ENCODE measurements at regions not wholly inside any gene's neighbourhood (a gene's known extent, or its start where the extent isn't known, plus 50 kb on each side); places are given as distances from the start of the nearest gene placed in this dataset.
"Not testable (repeated sequence)": the region's sequence is repeated elsewhere in the genome, so short reads cannot be mapped to it uniquely, and the experiment has no call there.

DNA sequence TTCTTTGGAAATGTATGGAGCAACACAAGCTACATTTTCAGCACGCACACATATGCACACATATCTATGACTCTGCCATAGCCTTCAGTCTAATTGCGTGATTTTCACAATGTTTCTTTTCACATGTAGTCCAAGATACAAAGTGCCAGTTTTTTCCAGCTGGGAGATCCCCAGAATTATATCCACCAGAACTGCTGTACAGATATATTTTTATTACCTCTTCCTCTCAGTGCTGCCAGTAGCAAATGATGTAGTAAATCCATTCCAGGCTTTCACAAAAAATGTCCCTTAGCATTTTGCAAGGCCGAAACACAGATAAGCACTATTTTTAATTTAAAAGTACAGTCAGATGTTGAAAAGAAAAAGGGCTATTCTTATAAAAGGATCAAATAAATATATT is 719.8 kb upstream of the SEMA6D start:
- H3K4me1 ChIP-seq (ENCODE audit: control insufficient read depth in 2 of 2, insufficient read depth in 2 of 2, low read length in 2 of 2): no peaks in the 10 kb centered on the region
- no peaks in the 10 kb centered on the region for H3K36me3 ChIP-seq (ENCODE audit: control insufficient read depth in 2 of 2, insufficient read depth in 2 of 2, low read length in 2 of 2)
- no peak overlapping the region for H3K9ac ChIP-seq (ENCODE audit: low read depth in 1 of 2, low read length in 2 of 2)
- H3K27ac ChIP-seq (ENCODE audit: low read depth in 2 of 2, low read length in 2 of 2): no peak overlapping the region
- no peaks in the 10 kb centered on the region for H3K27me3 ChIP-seq (ENCODE audit: control insufficient read depth in 2 of 2, insufficient read depth in 2 of 2, low read length in 2 of 2)
- H3K9me3 ChIP-seq (ENCODE audit: control insufficient read depth in 2 of 2, low read length in 2 of 2): no peaks in the 10 kb centered on the region
- no peak overlapping the region for H3K4me3 ChIP-seq (ENCODE audit: low read length in 2 of 2)

DNA sequence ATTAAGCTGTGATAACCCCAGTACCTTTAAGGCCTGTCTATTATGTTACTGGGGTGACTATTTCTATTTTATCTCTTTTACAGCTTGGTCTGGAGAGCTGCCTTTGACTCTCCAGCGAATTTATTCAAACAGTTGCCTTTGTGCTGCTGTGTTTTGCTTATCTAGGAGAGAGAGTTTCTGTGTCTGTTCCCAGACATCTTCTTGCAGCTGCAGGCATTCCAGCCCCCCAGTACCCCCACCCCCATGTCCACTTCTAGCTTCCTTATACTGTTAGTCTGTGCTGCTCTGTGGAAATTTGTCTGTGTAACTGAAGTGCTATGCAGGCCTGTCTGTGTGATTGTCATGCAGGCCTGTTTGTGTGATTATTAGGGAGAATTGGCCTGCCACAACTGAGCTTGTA is 713.7 kb upstream of the SEMA6D start:
- H3K36me3 ChIP-seq (ENCODE audit: control insufficient read depth in 2 of 2, insufficient read depth in 2 of 2, low read length in 2 of 2): no peaks in the 10 kb centered on the region
- no peaks in the 10 kb centered on the region for H3K4me1 ChIP-seq (ENCODE audit: control insufficient read depth in 2 of 2, insufficient read depth in 2 of 2, low read length in 2 of 2)
- no peak overlapping the region for H3K4me3 ChIP-seq (ENCODE audit: low read length in 2 of 2)
- no peak overlapping the region for H3K27ac ChIP-seq (ENCODE audit: low read depth in 2 of 2, low read length in 2 of 2)
- H3K9me3 ChIP-seq (ENCODE audit: control insufficient read depth in 2 of 2, low read length in 2 of 2): no peaks in the 10 kb centered on the region
- no peak overlapping the region for H3K9ac ChIP-seq (ENCODE audit: low read depth in 1 of 2, low read length in 2 of 2)
- H3K27me3 ChIP-seq (ENCODE audit: control insufficient read depth in 2 of 2, insufficient read depth in 2 of 2, low read length in 2 of 2): no peaks in the 10 kb centered on the region

DNA sequence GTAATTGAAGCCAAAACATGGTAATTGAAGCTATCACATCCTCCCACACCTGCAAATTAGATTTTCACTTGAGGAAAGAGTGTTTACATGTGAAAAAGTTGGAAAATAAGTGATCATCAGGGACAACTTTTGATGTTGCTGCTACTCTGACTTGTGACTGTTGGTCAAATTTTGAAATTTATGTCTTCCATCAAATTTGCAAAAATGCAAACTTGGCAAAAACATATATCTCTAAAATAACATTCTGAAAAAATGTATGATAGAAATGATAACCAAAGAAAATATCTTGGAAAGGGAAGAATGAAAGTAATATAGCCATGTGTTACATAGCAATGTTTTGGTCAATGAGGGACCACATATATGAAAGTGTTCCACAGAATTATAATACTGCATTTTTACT is 703.9 kb upstream of the SEMA6D start:
- peaks cover 0 to 1% of the 10 kb centered on the region in 2 donors for H3K9me3 ChIP-seq (ENCODE audit: control insufficient read depth in 2 of 2, low read length in 2 of 2)
- no peaks in the 10 kb centered on the region for H3K4me1 ChIP-seq (ENCODE audit: control insufficient read depth in 2 of 2, insufficient read depth in 2 of 2, low read length in 2 of 2)
- H3K27me3 ChIP-seq (ENCODE audit: control insufficient read depth in 2 of 2, insufficient read depth in 2 of 2, low read length in 2 of 2): no peaks in the 10 kb centered on the region
- no peak overlapping the region for H3K9ac ChIP-seq (ENCODE audit: low read depth in 1 of 2, low read length in 2 of 2)
- H3K4me3 ChIP-seq (ENCODE audit: low read length in 2 of 2): no peak overlapping the region
- H3K27ac ChIP-seq (ENCODE audit: low read depth in 2 of 2, low read length in 2 of 2): no peak overlapping the region
- H3K36me3 ChIP-seq (ENCODE audit: control insufficient read depth in 2 of 2, insufficient read depth in 2 of 2, low read length in 2 of 2): no peaks in the 10 kb centered on the region

DNA sequence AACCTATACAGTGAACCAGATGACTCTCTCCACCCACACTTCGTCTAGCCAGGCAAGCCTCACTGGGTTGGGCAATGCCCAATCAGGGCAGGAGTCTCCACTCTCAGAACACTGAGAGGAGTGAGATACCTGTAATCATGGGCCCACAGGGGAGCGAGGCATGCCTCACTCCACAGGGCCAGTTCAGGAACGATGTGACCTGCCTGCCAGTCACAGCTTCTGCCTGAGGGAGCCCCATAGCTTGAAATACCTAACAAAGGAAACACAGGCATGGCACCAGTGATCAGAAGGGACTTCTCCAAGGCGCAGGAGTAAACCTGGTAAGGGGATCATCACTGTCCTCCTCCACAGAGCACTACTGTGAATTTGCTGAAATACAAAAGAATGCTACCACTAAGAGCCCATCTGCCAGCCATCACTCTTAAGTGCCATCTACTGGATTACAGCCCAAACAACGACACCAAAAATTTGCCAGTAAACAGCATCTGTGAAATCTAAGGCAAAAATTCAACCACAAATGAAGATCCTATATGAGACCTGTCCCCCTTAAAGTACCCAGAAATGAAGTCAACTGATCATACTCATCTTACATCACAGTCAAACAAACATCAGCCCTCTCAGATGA is 689.9 kb upstream of the SEMA6D start:
- H3K4me3 ChIP-seq (ENCODE audit: low read length in 2 of 2): no peak overlapping the region
- H3K9me3 ChIP-seq (ENCODE audit: control insufficient read depth in 2 of 2, low read length in 2 of 2): no peaks in the 10 kb centered on the region
- H3K36me3 ChIP-seq (ENCODE audit: control insufficient read depth in 2 of 2, insufficient read depth in 2 of 2, low read length in 2 of 2): no peaks in the 10 kb centered on the region
- no peak overlapping the region for H3K9ac ChIP-seq (ENCODE audit: low read depth in 1 of 2, low read length in 2 of 2)
- no peaks in the 10 kb centered on the region for H3K27me3 ChIP-seq (ENCODE audit: control insufficient read depth in 2 of 2, insufficient read depth in 2 of 2, low read length in 2 of 2)
- H3K4me1 ChIP-seq (ENCODE audit: control insufficient read depth in 2 of 2, insufficient read depth in 2 of 2, low read length in 2 of 2): no peaks in the 10 kb centered on the region
- no peak overlapping the region for H3K27ac ChIP-seq (ENCODE audit: low read depth in 2 of 2, low read length in 2 of 2)

DNA sequence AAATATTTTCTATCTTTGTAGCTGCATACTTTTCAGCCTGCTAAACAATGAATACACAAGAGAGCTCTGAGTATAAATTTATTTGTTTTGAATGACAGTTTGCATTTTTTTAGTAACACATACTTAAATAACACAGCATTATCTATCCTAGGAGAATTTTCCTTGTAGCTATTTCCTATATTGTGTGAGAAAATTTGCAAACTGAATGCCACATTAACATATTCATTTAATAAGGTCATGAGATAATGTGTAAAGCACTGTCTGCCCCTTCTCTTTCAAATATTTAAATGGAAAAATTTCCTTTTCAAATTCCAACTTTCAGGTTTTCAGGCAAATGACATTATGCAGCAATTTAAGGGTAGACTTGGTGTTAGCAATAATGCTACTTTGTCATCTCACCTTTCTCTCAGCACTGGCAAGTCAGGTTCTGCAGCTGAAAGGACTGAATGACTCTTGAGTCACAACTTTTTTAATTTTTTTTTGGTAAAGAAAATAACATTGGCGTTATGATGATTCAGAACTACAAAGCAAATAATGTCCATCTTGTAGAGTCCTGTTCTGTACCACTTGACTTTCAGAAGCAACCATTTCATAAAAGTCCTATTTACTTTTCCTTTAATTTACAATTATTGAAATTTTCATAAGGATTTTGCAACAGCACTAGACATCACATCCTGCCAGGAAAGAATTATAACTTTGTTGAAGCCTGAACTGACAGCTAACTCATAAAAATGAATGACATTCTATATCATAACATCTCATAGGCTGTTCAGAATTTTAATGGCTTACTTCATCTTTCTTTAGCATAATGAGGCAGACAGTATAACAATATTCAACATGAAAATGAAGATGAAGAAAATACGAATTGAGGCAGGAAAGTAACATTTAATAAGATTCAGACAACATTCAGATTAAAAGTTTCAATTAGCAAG is 681.6 kb upstream of the SEMA6D start:
- Histone ChIP-seq H3K36me3 (ENCODE audit: control insufficient read depth in 2 of 2, insufficient read depth in 2 of 2, low read length in 2 of 2) (no peaks in the 10 kb centered on the region), H3K9ac (ENCODE audit: low read depth in 1 of 2, low read length in 2 of 2) (no peak overlapping the region), H3K27me3 (ENCODE audit: control insufficient read depth in 2 of 2, insufficient read depth in 2 of 2, low read length in 2 of 2) (no peaks in the 10 kb centered on the region), H3K4me1 (ENCODE audit: control insufficient read depth in 2 of 2, insufficient read depth in 2 of 2, low read length in 2 of 2) (no peaks in the 10 kb centered on the region), H3K4me3 (ENCODE audit: low read length in 2 of 2) (no peak overlapping the region), H3K9me3 (ENCODE audit: control insufficient read depth in 2 of 2, low read length in 2 of 2) (no peaks in the 10 kb centered on the region), H3K27ac (ENCODE audit: low read depth in 2 of 2, low read length in 2 of 2) (no peak overlapping the region)

DNA sequence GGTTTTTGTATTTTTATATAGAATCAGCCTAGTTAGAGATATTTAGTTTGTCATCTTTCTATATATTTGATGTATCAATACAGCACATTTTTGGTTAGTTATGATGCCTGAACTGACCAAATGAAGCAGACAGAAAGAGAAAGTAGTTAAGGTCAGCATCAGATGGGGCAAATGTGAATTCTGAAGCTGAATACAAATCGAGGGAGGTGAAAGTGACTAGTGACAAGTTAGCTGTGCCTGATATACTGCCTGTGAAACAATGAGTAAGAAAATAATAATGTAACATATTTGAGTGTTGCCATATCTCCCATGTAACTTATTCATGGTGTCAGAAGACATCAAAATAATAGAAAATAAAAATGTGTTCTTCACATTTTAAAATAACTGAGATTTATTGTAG is 680.3 kb upstream of the SEMA6D start:
- Histone ChIP-seq H3K9ac (ENCODE audit: low read depth in 1 of 2, low read length in 2 of 2) (no peak overlapping the region), H3K27me3 (ENCODE audit: control insufficient read depth in 2 of 2, insufficient read depth in 2 of 2, low read length in 2 of 2) (no peaks in the 10 kb centered on the region), H3K4me1 (ENCODE audit: control insufficient read depth in 2 of 2, insufficient read depth in 2 of 2, low read length in 2 of 2) (no peaks in the 10 kb centered on the region), H3K9me3 (ENCODE audit: control insufficient read depth in 2 of 2, low read length in 2 of 2) (no peaks in the 10 kb centered on the region), H3K4me3 (ENCODE audit: low read length in 2 of 2) (no peak overlapping the region), H3K36me3 (ENCODE audit: control insufficient read depth in 2 of 2, insufficient read depth in 2 of 2, low read length in 2 of 2) (no peaks in the 10 kb centered on the region), H3K27ac (ENCODE audit: low read depth in 2 of 2, low read length in 2 of 2) (no peak overlapping the region)

DNA sequence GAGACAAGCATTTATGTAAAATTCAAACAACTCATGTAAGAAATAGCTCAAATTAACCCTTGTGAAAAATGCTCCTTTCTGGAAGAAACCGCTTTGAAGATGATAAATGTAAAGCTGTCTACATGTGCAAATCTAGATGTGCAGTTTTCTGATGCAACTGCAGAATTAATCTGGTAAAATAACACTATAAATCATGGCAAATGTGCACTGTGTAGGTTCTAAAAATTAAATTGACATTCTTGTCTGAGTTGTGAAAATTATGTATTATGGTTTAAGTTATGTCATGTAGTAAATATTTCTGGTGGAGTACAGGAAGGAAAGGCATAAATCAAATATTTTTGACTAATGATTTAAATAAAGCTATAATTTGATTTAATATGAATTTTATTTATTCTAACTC is 678.1 kb upstream of the SEMA6D start:
- H3K27ac ChIP-seq (ENCODE audit: low read depth in 2 of 2, low read length in 2 of 2): no peak overlapping the region
- no peaks in the 10 kb centered on the region for H3K36me3 ChIP-seq (ENCODE audit: control insufficient read depth in 2 of 2, insufficient read depth in 2 of 2, low read length in 2 of 2)
- H3K27me3 ChIP-seq (ENCODE audit: control insufficient read depth in 2 of 2, insufficient read depth in 2 of 2, low read length in 2 of 2): no peaks in the 10 kb centered on the region

DNA sequence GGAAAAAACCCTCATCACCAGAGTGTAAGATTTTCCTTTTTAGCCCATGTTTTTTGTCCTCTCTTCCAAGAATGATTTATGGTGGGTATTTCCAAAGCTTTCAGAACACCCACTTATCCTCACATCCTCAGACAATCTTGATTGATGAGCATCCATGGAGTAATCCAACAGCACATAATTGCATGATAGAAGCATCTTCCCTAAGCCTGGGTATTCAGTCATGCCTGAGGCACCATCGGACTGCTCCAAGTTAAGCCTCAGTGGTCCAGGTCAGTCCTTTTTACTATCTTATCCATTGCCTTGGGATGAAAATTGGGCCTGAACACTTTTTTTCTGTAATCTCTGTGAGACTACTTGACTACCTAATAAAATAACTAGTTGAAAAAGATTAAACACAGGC is 676.0 kb upstream of the SEMA6D start:
- Histone ChIP-seq H3K27ac (ENCODE audit: low read depth in 2 of 2, low read length in 2 of 2) (no peak overlapping the region), H3K36me3 (ENCODE audit: control insufficient read depth in 2 of 2, insufficient read depth in 2 of 2, low read length in 2 of 2) (no peaks in the 10 kb centered on the region), H3K27me3 (ENCODE audit: control insufficient read depth in 2 of 2, insufficient read depth in 2 of 2, low read length in 2 of 2) (no peaks in the 10 kb centered on the region)

More for the DNA sequence above, 678.1 kb upstream of the SEMA6D start:
- H3K4me3 ChIP-seq (ENCODE audit: low read length in 2 of 2): no peak overlapping the region
- H3K4me1 ChIP-seq (ENCODE audit: control insufficient read depth in 2 of 2, insufficient read depth in 2 of 2, low read length in 2 of 2): no peaks in the 10 kb centered on the region
- H3K9ac ChIP-seq (ENCODE audit: low read depth in 1 of 2, low read length in 2 of 2): no peak overlapping the region
- H3K9me3 ChIP-seq (ENCODE audit: control insufficient read depth in 2 of 2, low read length in 2 of 2): no peaks in the 10 kb centered on the region

DNA sequence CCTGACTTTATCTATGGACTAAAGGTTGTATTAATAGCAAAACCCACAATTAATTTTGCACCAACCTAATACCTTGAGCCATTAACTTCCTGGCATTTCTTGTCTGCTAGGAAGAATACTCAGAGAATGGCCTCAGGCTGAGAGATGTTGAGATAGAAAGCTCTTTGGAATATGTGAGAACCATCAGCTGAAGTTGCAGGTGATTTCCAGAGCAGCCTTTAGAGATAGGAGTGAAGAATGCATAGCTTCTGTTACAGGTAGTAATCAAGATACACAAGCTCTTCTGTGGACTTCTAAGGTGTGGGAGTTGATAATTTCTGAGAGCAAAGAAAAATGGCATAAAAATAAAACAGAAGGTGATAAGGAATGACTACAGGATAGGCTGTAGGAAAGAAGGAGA is 669.3 kb upstream of the SEMA6D start:
- H3K9ac ChIP-seq (ENCODE audit: low read depth in 1 of 2, low read length in 2 of 2); H3K27ac ChIP-seq (ENCODE audit: low read depth in 2 of 2, low read length in 2 of 2); H3K4me3 ChIP-seq (ENCODE audit: low read length in 2 of 2); H3K27me3 ChIP-seq (ENCODE audit: control insufficient read depth in 2 of 2, insufficient read depth in 2 of 2, low read length in 2 of 2); H3K9me3 ChIP-seq (ENCODE audit: control insufficient read depth in 2 of 2, low read length in 2 of 2); H3K4me1 ChIP-seq (ENCODE audit: control insufficient read depth in 2 of 2, insufficient read depth in 2 of 2, low read length in 2 of 2); H3K36me3 ChIP-seq (ENCODE audit: control insufficient read depth in 2 of 2, insufficient read depth in 2 of 2, low read length in 2 of 2): not testable (repeated sequence)

More for the DNA sequence above, 676.0 kb upstream of the SEMA6D start:
- Histone ChIP-seq H3K4me3 (ENCODE audit: low read length in 2 of 2) (no peak overlapping the region), H3K9ac (ENCODE audit: low read depth in 1 of 2, low read length in 2 of 2) (no peak overlapping the region), H3K9me3 (ENCODE audit: control insufficient read depth in 2 of 2, low read length in 2 of 2) (no peaks in the 10 kb centered on the region), H3K4me1 (ENCODE audit: control insufficient read depth in 2 of 2, insufficient read depth in 2 of 2, low read length in 2 of 2) (no peaks in the 10 kb centered on the region)

DNA sequence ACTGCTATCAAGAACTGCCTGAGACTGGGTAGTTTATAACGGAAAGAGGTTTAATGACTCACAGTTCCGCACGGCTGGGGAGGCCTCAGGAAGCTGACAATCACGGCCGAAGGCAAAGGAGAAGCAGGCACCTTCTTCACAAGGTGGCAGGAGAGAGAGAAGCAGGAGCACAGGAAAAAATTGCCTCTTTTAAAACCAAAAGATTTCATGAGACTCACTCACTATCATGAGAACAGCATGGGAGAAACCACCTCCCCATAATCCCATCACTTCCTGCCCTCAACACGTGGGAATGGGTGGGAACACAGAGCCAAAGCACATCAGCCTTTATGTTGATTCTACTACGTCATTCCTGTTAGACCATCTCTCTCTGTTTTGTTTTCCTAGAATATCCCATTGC is 650.9 kb upstream of the SEMA6D start:
- Histone ChIP-seq H3K27me3 (ENCODE audit: control insufficient read depth in 2 of 2, insufficient read depth in 2 of 2, low read length in 2 of 2) (no peaks in the 10 kb centered on the region), H3K27ac (ENCODE audit: low read depth in 2 of 2, low read length in 2 of 2) (no peak overlapping the region), H3K9me3 (ENCODE audit: control insufficient read depth in 2 of 2, low read length in 2 of 2) (no peaks in the 10 kb centered on the region), H3K4me3 (ENCODE audit: low read length in 2 of 2) (no peak overlapping the region), H3K4me1 (ENCODE audit: control insufficient read depth in 2 of 2, insufficient read depth in 2 of 2, low read length in 2 of 2) (no peaks in the 10 kb centered on the region), H3K9ac (ENCODE audit: low read depth in 1 of 2, low read length in 2 of 2) (no peak overlapping the region), H3K36me3 (ENCODE audit: control insufficient read depth in 2 of 2, insufficient read depth in 2 of 2, low read length in 2 of 2) (no peaks in the 10 kb centered on the region)
